GM18505 (cell line): ENCODE measurements at regions not wholly inside any gene's neighbourhood (a gene's known extent, or its start where the extent isn't known, plus 50 kb on each side); places are given as distances from the start of the nearest gene placed in this dataset.

ENCODE experiments used
- ATAC-seq: cut with Tn5 transposase; IDR thresholded peaks from one replicate; pipeline ENCODE4 v1.9.1; 2021; ENCODE audit not compliant: unreplicated experiment
- POLR2A ChIP-seq: IDR thresholded peaks from 4 replicates; pipeline ENCODE4 v1.6.1; 2011; ENCODE audit warnings: borderline replicate concordance; ENCODE audit not compliant: insufficient read depth, insufficient read length; ENCODE audit errors: extremely low read depth

DNA sequence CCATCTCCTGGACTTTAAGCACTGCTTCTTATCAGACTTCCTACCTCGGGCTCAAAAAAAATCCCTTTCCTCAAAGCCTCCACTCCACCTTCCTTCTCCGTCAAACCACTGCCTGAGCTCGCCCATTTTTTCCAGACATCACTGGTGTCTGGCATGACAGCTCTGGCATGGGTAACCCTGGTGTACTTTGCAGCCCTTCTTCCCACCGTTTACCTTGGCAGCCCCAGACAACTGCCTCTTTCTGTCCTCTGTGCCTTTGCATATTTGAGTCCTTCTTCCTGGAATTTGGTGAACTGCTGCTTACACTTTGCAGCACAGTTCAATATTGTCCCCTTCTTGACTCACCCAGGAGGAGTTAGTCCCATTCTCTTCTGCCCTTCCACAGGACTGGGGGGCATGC, 144.6 kb upstream of the TBX20 start:
- ATAC-seq = no peak
- TF ChIP-seq POLR2A = no peak

DNA sequence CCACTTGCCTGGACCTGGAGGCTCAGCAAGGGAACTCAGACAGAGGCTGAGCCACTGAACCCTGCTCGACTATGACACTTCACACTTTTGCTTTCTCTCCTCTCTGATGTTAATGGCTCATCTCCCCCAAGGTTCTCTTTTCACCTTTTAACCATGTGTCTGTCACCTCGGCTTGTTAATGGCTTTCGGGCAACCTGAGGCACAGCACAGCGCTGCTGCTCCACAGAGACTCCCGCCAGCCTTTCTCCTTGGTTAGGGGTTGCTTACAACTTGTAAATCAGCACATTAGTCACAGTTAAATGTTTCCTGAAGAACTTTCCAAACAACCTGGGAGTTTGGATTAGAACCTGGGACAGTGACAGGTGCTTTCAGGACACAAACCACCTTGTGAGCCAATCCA, 136.2 kb upstream of the TBX20 start:
- ATAC-seq = no peak
- no peak for TF ChIP-seq POLR2A

DNA sequence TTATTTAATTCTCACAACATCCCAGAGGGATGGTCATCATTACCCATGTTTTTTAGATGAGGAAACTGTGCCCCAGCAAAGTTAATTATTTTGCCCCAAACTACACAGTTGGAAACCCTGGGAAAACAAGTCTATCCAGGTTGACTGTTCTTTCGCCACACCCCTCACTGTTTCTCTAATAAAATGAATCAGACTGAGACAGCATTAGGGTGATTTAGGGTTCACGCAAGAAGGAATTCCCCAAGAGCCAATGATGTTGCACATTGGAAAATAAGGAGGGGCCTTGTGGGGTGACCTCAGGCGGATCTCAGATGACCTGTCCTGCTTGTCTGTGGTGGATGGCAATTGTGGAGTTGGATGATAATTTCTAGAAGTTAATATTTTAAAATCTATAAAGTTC, 135.7 kb upstream of the TBX20 start:
- no peak for ATAC-seq
- no peak for TF ChIP-seq POLR2A

DNA sequence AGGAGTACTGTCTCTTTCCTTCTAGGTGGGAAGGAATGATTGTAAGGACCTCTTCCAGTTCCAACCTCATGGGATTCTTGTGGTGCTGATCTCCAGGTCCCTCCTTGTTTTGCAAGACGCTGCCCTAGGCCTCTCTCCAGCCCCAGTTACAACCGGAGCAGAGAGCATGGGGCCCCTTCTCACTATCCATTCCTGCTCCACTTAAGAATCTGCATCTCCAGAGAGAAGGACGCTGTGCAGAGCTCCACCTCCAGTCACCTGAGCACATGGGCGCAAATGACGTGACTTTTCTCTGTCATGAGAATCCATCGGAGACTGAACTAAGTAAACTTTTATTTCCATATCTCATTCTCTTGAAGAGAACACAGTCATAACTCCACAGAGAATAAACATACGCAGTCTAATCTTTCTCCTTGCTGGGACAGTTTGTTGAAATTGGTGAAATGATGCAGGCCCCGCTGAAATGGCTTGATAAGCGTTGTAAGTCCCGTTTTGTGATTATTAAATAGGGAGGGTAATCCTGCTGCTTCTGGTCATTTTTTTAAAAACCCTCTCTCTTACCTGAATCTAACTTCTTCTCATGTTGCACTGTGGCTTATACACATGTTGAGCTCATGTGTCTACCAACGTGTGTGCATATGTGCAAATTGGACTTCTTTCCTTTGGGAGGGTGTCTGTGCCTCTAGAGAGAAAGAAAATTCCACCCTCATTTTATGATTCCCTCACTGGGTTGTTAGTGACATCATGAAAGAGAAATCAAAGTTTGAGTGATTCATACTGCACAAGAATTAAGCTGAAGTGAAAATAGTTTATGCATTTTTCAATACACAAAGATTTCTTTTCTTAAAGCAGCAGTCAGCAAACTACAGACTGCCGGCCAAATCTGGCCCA, 133.2 kb upstream of the TBX20 start:
- TF ChIP-seq POLR2A = no peak
- no peak for ATAC-seq

DNA sequence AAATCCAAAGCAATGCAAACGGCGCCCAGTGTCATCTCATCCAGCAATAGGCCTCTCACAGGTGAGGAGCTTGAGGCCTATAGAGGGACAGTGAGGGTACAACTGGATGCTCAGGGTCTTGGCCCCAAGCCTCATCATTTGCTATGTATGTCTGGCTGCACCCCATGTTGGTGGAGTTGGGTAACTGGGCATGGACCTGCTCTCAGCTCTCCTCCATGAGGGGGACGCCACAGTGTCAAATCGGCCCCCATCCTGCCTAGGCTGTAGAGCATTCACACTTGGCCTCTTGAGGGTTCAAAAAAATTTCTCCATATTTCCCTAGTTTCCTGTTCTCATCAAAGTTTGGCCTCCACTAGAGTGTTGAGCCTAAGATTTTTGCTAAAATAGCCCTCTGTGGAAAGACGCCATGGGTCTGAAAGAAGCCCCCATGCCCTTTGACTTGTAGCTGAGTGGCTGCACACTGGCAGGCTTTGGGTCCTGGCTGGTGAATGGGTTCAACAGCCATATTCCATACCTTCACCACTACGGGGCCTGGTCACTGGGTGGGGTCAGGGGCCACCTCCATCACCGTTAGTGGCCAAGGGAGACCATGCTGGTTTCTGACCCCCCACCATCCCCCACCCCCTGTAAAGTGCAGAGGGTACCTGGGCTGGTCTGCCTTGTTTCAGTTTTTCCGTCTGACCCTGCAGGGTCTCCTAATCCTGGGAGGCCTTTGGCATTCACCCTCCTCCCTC, 132.3 kb upstream of the TBX20 start:
- TF ChIP-seq POLR2A = no peak
- ATAC-seq = no peak

DNA sequence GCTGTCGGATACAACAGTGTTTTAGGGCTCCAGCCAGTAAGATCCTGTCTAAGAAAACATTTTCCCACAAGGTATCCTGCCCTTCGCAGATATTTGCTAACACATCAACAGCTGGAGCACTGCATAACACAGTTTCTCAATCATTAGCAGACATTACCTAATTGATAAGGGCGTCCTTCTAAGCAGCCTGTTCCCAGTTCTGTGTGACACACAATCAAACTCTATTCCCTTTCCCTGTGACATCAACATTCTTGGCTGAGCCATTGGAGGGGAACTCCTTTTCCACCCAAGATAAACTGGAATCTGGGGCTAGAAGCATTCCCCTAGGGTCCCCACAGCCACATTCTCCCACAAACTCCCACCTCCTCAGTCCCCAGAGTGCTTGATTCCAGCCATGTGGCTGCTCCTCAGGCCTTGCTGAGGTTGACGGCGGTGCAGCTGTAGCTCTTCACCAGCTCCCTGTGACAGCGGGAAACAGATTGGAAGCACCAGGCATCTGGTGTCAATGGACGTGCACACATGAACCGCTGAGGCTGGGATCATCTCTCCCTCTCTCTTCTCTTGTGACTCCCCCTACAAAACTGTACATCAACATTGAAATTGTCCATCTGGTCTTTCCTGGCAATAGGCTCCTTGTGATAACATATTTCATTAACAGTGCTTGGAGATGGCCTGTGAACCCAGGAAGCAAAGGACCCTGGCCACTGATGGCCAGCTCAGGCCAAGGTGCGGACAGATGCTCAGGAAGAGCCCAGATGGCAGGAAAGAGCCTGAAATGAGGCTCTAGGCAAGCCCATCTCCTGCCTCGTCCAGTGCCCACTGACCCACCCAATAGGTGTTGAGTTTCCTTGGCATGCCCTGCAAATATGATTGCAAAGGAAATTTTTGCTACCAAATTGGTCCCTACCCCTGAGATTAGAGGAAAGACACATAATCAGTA, 131.1 kb upstream of the TBX20 start:
- no peak for ATAC-seq
- TF ChIP-seq POLR2A = no peak

DNA sequence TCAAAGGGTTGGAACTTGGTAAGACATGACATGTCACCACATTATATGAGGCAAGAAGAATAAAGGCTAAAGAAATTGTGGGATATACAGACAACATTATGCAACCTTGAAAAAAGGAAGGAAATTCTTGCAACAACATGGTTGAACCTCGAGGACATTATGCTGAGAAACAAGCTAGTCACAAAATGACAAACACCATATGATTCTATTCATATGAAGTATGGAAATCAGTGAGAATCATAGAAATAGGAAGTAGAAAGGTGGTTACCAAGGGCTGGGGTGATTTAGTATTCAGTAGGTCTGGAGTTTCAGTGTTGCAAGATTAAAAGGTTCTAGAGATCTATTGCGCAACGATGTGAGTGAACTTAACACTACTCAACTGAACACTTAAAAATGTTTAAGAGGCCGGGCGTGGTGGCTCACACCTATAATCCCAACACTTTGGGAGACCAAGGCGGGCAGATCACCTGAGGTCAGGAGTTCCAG, 126.9 kb upstream of the TBX20 start:
- ATAC-seq = no peak

DNA sequence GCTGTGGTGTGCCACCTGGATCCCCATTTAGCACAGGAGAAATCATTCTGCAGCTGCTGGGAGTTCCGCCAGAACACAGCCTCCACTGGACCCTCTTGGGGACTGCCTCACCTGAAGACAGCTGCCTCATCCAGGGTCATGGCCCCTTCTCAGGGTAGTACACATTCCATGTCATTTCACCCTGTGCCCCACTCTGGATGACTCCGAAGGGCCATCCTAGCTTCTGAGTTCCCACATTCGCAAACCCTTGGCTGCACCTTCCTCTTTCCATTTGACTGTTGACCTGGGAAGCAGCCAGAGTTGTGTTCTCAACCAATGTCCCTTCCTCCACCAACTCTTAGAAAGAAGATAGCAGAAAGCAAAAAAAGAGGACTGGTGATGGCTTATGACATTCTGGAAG, 125.6 kb upstream of the TBX20 start:
- TF ChIP-seq POLR2A = no peak
- no peak for ATAC-seq

More for the DNA sequence above, 126.9 kb upstream of the TBX20 start:
- no peak for TF ChIP-seq POLR2A

DNA sequence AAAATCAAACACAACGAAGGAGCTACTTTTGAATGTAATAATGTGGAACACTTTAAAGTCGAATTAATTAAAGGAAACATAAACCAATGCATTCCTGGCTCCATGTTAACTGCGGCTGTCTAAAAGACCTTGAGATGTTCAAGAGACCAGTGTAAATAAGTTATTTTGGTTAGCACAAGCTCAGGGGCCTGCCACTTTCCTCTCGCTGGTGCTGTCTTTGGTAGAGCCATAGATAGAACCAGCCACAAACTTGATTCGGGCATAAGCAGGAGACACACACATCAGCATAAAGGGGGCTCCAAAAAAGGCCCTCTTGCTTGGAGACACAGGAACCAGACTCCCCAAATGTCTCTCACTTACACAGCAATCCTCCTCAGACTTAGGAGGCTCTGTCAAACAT, 121.6 kb upstream of the TBX20 start:
- TF ChIP-seq POLR2A = no peak
- no peak for ATAC-seq

DNA sequence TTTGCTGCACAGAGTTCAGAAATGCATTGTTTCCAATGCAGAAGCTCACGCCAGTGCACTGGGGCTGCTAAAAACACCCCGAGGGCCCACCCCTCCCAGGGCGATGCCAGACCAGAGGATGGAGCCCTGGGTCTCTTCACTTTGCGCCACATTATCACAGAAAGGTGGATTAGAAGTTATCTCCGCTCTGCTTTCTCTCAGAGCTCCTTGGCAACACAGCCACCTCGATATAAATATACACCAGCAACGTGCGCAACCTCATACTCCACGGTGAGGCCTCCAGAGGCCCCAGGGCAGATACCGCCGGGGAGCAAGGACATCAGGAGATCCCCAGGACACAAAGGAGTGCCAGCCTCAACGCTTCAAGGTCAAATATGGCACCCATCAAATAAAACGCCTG, 121.0 kb upstream of the TBX20 start:
- ATAC-seq = no peak
- no peak for TF ChIP-seq POLR2A

DNA sequence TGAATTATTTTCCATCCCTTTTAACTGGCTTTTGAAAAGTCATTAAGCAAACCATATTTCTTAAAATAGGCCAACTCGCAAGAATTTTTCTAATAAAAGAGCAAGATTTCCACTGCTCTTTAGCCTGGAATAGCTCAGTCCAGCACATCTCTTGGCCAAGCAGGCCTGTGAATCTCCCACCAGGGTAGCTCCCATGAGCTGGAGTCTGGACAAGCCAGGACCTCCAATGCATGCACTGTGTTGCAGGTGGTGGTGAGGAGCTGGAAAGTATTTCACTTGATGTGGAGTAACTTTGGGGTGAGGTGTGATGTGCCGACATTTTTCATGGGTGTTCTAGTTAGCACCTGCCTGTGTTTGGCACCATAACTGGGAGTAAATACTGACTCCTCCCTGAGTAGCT, 117.3 kb upstream of the TBX20 start:
- TF ChIP-seq POLR2A = no peak
- no peak for ATAC-seq

DNA sequence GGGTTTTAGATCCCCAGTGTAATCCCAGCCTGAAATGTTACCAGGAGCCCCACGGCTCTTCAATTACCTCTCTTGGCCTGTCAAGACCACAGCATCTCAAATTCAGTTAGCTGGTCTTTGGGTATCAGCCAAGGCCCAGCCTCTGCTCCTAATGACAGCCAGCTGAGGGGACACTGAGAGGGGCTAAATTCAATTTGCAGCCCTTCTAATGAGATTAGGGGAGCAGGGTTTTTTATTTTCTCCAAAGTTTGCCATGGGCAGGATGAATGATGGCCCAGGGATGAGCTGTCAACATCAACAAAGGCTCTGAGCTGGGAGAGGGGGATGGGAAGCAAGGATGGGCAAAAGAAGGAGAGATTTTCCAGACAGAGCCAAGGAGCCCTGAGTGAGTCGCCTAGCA, 116.8 kb upstream of the TBX20 start:
- ATAC-seq = no peak
- no peak for TF ChIP-seq POLR2A

DNA sequence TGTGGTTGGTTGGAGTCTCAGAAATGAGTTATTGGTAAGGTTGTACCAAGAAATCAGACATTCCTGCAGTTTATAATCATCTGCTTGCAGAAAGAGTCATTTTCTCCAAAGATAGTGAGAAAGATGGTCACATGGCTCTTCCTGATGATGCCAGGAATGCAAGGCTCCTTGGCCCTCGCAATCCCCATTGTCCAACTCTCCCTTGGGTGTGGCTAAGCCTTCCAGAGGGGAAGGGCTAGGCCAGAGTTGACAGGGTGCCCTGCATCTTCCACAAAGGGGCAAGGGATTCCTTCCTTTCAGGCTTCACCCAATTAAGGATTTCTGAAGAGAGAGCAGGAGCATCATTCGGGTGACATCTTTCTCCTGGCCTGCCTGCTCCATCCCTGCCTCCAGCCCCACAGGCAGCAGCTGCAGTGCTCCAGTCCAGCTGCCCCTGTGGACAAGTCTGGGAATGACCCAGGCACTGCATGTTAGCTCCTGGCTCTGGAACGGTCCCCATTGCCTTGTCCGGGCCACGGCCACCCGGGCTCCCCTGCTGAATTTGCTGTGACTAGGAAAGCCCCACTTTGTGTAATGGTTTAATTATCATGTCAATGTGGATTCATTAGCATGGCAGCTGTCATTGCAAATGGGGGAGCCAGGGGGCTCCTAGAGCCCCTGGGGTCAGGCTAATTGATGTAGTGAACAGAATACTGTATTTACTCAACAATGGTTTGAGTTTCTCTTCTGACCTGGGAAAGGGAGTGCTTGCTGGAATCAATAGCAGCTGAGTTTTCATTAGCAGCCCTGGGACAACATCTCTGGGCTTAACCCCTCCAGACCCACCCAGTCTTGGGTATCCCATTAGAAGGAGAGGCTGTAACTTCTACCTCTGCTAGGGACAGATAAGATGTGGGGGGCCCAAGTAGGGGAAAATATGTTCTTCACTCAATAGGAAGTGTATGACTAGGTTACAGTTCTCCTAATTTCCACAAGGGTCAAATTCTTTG, 112.6 kb upstream of the TBX20 start:
- TF ChIP-seq POLR2A = no peak
- ATAC-seq = no peak

DNA sequence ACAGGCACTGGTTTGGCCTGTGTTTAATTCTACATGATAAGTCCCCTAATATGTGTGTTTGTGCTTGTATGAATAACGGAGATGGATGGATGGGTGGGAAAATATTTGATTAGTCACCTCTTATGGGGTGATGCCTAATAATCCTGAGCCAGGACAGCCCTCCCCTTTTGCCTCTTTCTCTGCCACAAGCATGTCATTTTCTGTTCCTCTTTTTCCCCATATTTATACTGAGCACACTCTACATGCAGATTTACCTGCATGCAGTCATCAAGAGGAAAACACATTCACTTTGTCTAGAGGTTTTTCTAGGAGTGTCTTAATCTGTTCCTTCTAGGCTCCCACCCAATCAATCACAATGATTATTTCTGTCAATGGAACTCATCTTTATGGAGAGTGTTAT, 111.6 kb upstream of the TBX20 start:
- ATAC-seq = peak; percentile 88

More for the DNA sequence above, 111.6 kb upstream of the TBX20 start:
- no peak for TF ChIP-seq POLR2A
